Loucy (cell line): ENCODE measurements at regions not wholly inside any gene's neighbourhood (a gene's known extent, or its start where the extent isn't known, plus 50 kb on each side); places are given as distances from the start of the nearest gene placed in this dataset.

Source experiments
- CTCF ChIP-seq: fragments of 200-600 bp; sonication (generic); conservative IDR thresholded peaks from 2 replicates; pipeline ENCODE4 v1.5.1; 2014; ENCODE audit warnings: mild to moderate bottlenecking, antibody characterized with exemption, low read length
- EZH2phosphoT487 ChIP-seq: fragments of 200-600 bp; IDR thresholded peaks from 2 replicates; pipeline ENCODE4 v1.6.1; 2018; ENCODE audit warnings: antibody characterized with exemption, mild to moderate bottlenecking, moderate library complexity, borderline replicate concordance

- TF ChIP-seq CTCF (no peak), EZH2phosphoT487 (no peak)
Measured at GRCh38 chr12:124130691-124131591, 157.9 kb downstream of the ZNF664 start.
